ENCODE measurements at regions not wholly inside any gene's neighbourhood (a gene's known extent, or its start where the extent isn't known, plus 50 kb on each side); places are given as distances from the start of the nearest gene placed in this dataset.

DNA sequence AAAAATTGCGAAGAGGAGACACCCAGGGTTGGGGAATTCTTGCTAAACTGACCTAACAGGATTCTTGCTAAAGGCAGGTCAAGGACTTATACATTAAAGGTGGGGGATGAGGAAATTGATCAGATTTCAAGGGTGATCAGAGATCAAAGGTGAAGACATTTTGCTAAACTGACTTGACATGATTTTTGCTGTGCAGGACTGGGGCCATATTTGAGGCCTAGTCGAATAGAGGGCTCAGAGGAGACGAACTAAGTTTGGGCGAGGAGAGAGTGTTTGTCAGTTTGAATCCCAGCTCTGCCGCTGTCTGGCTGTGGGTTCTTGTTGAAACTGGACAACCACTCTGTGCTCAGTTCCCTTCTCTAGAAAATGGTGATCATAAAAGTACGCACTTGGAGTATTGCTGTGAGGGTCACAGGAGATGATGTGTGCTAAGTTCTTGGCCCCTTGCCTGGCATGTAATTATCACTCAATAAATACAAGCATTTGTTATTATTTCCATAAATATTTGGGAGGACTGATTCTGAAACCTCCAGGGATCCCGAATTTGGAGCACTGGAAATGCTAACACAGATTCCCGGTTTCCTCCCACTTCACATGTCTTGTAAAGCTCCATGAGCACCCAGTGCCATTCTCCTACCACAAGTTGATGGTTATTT is 364.8 kb upstream of the PROK2 start:
- H3K4me1 ChIP-seq = peaks cover 21% of the 10 kb centered on the region
- no peaks in the 10 kb centered on the region for H3K36me3 ChIP-seq
- intact Hi-C loops (cut with DNase I) = no loop called here
- no peaks in the 10 kb centered on the region for H3K9me3 ChIP-seq
- no peaks in the 10 kb centered on the region for H3K27me3 ChIP-seq (ENCODE audit: low read depth)
- TF ChIP-seq, protein P1, sequence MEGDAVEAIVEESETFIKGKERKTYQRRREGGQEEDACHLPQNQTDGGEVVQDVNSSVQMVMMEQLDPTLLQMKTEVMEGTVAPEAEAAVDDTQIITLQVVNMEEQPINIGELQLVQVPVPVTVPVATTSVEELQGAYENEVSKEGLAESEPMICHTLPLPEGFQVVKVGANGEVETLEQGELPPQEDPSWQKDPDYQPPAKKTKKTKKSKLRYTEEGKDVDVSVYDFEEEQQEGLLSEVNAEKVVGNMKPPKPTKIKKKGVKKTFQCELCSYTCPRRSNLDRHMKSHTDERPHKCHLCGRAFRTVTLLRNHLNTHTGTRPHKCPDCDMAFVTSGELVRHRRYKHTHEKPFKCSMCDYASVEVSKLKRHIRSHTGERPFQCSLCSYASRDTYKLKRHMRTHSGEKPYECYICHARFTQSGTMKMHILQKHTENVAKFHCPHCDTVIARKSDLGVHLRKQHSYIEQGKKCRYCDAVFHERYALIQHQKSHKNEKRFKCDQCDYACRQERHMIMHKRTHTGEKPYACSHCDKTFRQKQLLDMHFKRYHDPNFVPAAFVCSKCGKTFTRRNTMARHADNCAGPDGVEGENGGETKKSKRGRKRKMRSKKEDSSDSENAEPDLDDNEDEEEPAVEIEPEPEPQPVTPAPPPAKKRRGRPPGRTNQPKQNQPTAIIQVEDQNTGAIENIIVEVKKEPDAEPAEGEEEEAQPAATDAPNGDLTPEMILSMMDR (IDR thresholded peaks at IDR 0.05) = no peak
- no peak overlapping the region for H3K27ac ChIP-seq
- no peak overlapping the region for H3K4me3 ChIP-seq
- DNase-seq = no peak
- ATAC-seq = no peak

DNA sequence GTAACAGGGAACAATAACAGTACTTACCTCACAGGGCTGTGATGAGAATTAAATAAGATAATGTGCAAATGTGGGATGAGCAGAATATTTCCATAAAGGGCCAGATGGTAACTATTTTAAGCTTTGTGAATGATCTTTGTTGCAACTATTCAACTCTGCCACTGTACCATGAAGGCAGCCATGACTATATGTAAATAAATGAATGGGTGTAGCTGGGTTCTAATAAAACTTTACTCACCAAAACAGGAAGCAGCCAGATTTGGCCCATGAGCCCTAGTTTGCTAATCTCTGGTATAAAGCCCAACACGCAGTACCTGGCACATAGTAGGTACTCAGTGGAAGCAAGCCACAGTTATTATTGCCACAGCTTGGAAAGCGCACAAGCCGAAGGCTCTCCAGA is 362.7 kb upstream of the PROK2 start:
- Histone ChIP-seq H3K9me3 (no peaks in the 10 kb centered on the region), H3K27ac (no peak overlapping the region), H3K4me3 (no peak overlapping the region), H3K27me3 (ENCODE audit: low read depth) (no peaks in the 10 kb centered on the region), H3K4me1 (peaks cover 13% of the 10 kb centered on the region), H3K36me3 (no peaks in the 10 kb centered on the region)
- TF ChIP-seq, protein P1 (IDR thresholded peaks at IDR 0.05) = no peak
- intact Hi-C loops (cut with DNase I) = no loop called here
- DNase-seq (no peak), ATAC-seq (no peak)

DNA sequence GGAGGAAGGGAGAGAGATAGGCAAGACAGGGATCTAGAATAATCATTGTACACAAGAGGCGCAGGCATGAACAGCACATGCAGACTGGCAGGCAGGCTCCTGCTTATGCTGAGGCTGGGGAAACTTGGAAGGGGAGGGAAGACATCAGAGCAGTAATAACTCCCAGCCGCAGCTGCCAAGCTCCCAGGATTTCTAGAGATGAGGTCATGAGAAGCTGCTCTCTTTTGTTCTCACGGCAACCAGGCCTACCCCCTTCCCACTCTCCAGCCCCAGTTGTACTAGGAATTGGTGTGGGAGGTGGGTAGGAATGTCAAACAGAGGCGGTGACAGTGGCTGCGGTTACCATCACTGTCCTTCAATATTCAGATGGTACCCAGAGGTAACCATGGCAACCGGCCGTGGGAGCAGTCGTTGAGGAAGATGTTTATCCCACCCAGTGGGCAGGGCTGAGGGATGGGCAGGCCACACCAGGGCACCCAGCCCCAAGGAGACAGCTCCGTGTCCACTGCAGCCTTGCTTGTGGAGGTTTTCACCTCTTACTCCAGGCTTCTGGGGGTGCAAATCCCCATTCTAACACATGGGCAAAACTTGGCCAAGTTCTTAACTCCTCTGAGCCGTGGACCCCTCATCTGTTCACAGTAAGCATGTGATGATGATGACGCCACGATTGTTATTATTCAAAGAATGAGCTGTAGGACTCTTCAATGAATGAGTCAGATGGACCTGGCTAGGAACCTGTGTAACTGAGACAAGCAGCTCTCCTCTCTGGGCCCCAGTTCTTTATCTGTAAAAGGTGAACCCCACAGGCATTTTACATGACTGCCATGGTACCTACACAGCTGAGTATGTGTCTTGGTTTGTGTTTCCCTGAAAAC is 360.8 kb upstream of the PROK2 start:
- no peak overlapping the region for H3K27ac ChIP-seq
- TF ChIP-seq, protein P1 (IDR thresholded peaks at IDR 0.05) = no peak
- H3K4me3 ChIP-seq = no peak overlapping the region
- ATAC-seq (no peak), DNase-seq (no peak)
- no peaks in the 10 kb centered on the region for H3K9me3 ChIP-seq
- peaks cover 6% of the 10 kb centered on the region for H3K4me1 ChIP-seq
- intact Hi-C loops (cut with DNase I) = no loop called here
- H3K36me3 ChIP-seq = no peaks in the 10 kb centered on the region
- H3K27me3 ChIP-seq (ENCODE audit: low read depth) = no peaks in the 10 kb centered on the region

DNA sequence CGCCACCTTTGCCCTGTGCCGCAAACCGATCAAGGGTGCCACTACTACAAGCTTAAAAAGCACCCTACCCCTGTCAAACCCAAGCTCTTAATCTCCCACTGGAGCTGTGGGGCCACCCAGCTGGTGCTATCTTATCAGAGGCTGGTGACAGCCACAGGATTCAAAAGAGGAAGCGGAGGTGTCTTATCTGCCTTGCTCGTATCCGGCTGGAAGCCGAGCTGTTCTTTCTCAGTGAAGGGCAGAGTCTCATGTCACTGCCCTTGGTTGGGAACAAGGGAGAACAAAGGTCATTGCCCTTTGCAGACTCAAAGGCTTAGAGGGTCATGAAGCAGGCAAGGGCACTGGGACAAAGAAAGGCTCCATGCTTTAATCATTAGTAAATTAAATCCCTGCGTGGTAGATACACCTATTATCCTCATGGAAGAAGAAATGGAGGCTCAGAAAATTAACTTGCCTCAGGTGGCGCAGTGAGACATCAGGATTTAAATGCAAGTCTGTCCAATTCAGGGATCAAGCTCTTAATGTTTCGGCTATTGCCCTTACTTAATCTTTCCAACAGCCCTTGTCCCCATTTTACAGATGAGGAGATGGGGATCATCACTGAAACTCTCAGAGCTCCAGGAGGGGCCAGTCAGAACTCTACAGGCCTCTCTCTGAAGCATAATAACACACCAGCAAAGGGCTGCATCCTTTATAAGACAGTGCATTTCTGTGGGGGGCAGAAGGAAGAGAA is 360.0 kb upstream of the PROK2 start:
- ATAC-seq = peak; percentile 42 to 47
- Histone ChIP-seq H3K27ac (no peak overlapping the region), H3K27me3 (ENCODE audit: low read depth) (no peaks in the 10 kb centered on the region), H3K9me3 (no peaks in the 10 kb centered on the region), H3K36me3 (no peaks in the 10 kb centered on the region), H3K4me3 (no peak overlapping the region), H3K4me1 (peaks cover 6% of the 10 kb centered on the region)
- intact Hi-C loops (cut with DNase I) = no loop called here
- TF ChIP-seq, protein P1 (IDR thresholded peaks at IDR 0.05) = no peak
- no peak for DNase-seq

DNA sequence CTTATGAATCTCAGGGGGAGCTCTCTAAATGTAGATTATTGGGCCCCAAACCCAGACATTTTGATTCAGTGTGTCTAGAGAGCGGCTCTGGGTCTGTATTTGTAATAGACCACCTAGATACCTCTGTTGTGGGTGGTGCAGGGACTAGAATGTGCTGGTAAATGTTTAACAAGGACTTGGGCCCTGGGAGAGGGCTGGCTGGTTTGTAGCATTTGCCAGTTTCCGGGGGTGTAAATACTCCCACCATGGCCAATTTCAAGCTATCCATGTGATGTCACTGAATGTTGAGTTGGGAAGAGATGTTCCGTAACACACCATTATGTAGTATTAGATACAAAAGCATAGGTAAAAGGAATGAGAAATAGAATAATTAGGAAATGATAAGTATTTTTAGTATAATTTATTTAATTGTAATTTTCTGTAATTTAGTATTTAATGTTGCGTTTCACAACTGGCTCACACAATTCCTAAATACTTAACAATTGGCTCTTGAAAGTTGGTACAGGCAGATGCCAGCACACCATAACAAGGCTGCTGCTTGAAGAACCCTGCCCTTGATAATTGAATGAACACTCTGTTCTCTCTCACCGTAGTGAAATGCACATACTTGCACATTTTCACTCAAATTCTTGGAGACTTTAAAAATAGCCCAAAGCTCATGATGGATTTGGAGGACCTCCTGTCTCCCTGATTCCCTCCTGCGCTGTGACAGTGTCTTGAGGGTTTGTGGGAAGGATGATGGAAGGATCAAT is 359.2 kb upstream of the PROK2 start:
- Histone ChIP-seq H3K4me3 (no peak overlapping the region), H3K27ac (no peak overlapping the region), H3K36me3 (no peaks in the 10 kb centered on the region), H3K27me3 (ENCODE audit: low read depth) (no peaks in the 10 kb centered on the region), H3K4me1 (peaks cover 6% of the 10 kb centered on the region), H3K9me3 (no peaks in the 10 kb centered on the region)
- TF ChIP-seq, protein P1 (IDR thresholded peaks at IDR 0.05) = no peak
- ATAC-seq (no peak), DNase-seq (no peak)
- intact Hi-C loops (cut with DNase I) = no loop called here
